Astrocyte (in vitro differentiated cells and primary cell): ENCODE measurements at regions not wholly inside any gene's neighbourhood (a gene's known extent, or its start where the extent isn't known, plus 50 kb on each side); places are given as distances from the start of the nearest gene placed in this dataset.
A peak's percentile ranks its signal among the peaks of the same experiment; 100 is the strongest.

ENCODE experiments used
- DNase-seq: peaks from one replicate; pipeline ENCODE4 v3.0.0-alpha.2; 2010; ENCODE audit warnings: low read depth
- FAIRE-seq: peaks from 2 replicates; lab custom pipeline; 2011; peaks lifted over from hg19 to GRCh38; lab: Jason Lieb, UNC
- H2AFZ ChIP-seq: 2 replicates; pipeline ENCODE4 v1.6.0; 2012; ENCODE audit warnings: low read depth, low read length, inconsistent platforms
- H3K27ac ChIP-seq: 2 replicates; pipeline ENCODE4 v1.5.1; 2011; ENCODE audit warnings: low read depth, low read length, inconsistent platforms
- H3K27me3 ChIP-seq: 2 replicates; pipeline ENCODE4 v1.6.0; 2011; ENCODE audit warnings: low read length, inconsistent platforms; ENCODE audit not compliant: insufficient read depth
- H3K36me3 ChIP-seq: 2 replicates; pipeline ENCODE4 v1.5.1; 2011; ENCODE audit warnings: low read length, inconsistent platforms; ENCODE audit not compliant: insufficient read depth
- H3K4me1 ChIP-seq: 2 replicates; pipeline ENCODE4 v1.5.1; 2011; ENCODE audit warnings: low read length, inconsistent platforms; ENCODE audit not compliant: insufficient read depth
- H3K4me2 ChIP-seq: 2 replicates; pipeline ENCODE4 v1.6.0; 2012; ENCODE audit warnings: low read length, inconsistent platforms
- H3K4me3 ChIP-seq: 2 replicates; pipeline ENCODE4 v1.5.1; 2011; ENCODE audit warnings: low read depth, mild to moderate bottlenecking, low read length, inconsistent platforms; ENCODE audit not compliant: insufficient read depth
- H3K79me2 ChIP-seq: 2 replicates; pipeline ENCODE4 v1.6.0; 2012; ENCODE audit warnings: mild to moderate bottlenecking, low read length, inconsistent platforms; ENCODE audit not compliant: insufficient read depth
- H3K9ac ChIP-seq: 2 replicates; pipeline ENCODE4 v1.6.0; 2012; ENCODE audit warnings: mild to moderate bottlenecking, low read length, inconsistent platforms
- H3K9me3 ChIP-seq: 2 replicates; pipeline ENCODE4 v1.5.1; 2012; ENCODE audit warnings: low read depth, mild to moderate bottlenecking, low read length, inconsistent platforms; ENCODE audit not compliant: insufficient read depth
- H4K20me1 ChIP-seq: 2 replicates; pipeline ENCODE4 v1.6.0; 2012; ENCODE audit warnings: low read length, inconsistent platforms; ENCODE audit not compliant: insufficient read depth
- H3K27ac Mint-ChIP-seq: one replicate; pipeline ENCODE4 v1.8.0; 2021; ENCODE audit warnings: mild to moderate bottlenecking, mixed read lengths; ENCODE audit not compliant: unreplicated experiment
- H3K27me3 Mint-ChIP-seq: one replicate; pipeline ENCODE4 v1.8.0; 2021; ENCODE audit warnings: low read depth, mixed read lengths; ENCODE audit not compliant: unreplicated experiment
- H3K36me3 Mint-ChIP-seq: one replicate; pipeline ENCODE4 v1.8.0; 2021; ENCODE audit warnings: low read depth, mixed read lengths; ENCODE audit not compliant: unreplicated experiment
- H3K4me1 Mint-ChIP-seq: one replicate; pipeline ENCODE4 v1.8.0; 2021; ENCODE audit warnings: low read depth, mixed read lengths; ENCODE audit not compliant: unreplicated experiment
- H3K4me3 Mint-ChIP-seq: one replicate; pipeline ENCODE4 v1.8.0; 2021; ENCODE audit warnings: mild to moderate bottlenecking, moderate library complexity, mixed read lengths; ENCODE audit not compliant: unreplicated experiment
- H3K9me3 Mint-ChIP-seq: one replicate; pipeline ENCODE4 v1.8.0; 2021; ENCODE audit warnings: mild to moderate bottlenecking, mixed read lengths; ENCODE audit not compliant: unreplicated experiment
- CTCF ChIP-seq: IDR thresholded peaks from 2 replicates; pipeline ENCODE4 v1.5.1; 2011; ENCODE audit warnings: low read depth, mild to moderate bottlenecking, inconsistent platforms, low read length, moderate library complexity; ENCODE audit not compliant: insufficient read depth
- EZH2 ChIP-seq: IDR thresholded peaks from 2 replicates; pipeline ENCODE4 v1.6.1; 2012; ENCODE audit warnings: mild to moderate bottlenecking, low read length, inconsistent platforms; ENCODE audit not compliant: insufficient read depth

DNA sequence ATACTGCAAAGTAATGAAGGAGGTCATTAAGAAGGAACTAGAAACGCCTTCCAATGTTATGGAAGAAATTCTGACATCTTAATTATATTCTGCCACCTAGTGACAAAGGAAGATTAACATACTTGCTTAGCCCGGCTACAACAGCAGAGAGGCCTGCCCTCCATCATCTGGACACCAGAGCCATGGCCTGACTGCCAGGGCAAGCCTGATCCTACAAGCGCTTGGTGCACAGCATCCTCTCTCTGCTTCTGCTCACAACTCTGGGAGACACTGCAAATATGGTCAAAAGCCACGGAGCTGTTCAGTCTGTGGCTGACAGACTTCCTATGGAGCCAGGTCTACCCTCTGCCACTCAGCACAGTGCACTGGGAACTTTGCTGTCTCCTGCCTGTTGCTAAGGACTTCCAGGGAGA, 87.3 kb upstream of the SLC44A1 start:
- H3K27ac Mint-ChIP-seq: peak overlapping the region; percentile 62
- DNase-seq: peak; percentile 56
- H3K4me2 ChIP-seq: no peak overlapping the region
- H3K4me1 Mint-ChIP-seq: peaks cover 18% of the 10 kb centered on the region
- no peak overlapping the region for H3K27ac ChIP-seq
- no peak overlapping the region for H3K9ac ChIP-seq
- no peaks in the 10 kb centered on the region for H3K36me3 ChIP-seq
- H3K9me3 ChIP-seq: no peaks in the 10 kb centered on the region
- H3K36me3 Mint-ChIP-seq: no peaks in the 10 kb centered on the region
- H3K4me1 ChIP-seq: peaks cover 7% of the 10 kb centered on the region
- no peaks in the 10 kb centered on the region for H3K27me3 Mint-ChIP-seq
- TF ChIP-seq EZH2: no peak
- TF ChIP-seq CTCF: peak; percentile 43
- H3K27me3 ChIP-seq: no peaks in the 10 kb centered on the region
- peak overlapping the region; percentile 70 for H2AFZ ChIP-seq
- no peaks in the 10 kb centered on the region for H4K20me1 ChIP-seq
- peak; percentile 74 for FAIRE-seq
- H3K4me3 ChIP-seq: no peak overlapping the region
- H3K79me2 ChIP-seq: no peaks in the 10 kb centered on the region
- no peak overlapping the region for H3K4me3 Mint-ChIP-seq
- no peaks in the 10 kb centered on the region for H3K9me3 Mint-ChIP-seq

GRCh38 chr9:105158020-105158419, 86.4 kb upstream of the SLC44A1 start:
- H4K20me1 ChIP-seq: no peaks in the 10 kb centered on the region
- no peak for DNase-seq

More at GRCh38 chr9:105158020-105158419, 86.4 kb upstream of the SLC44A1 start:
- H3K27ac ChIP-seq: no peak overlapping the region
- no peaks in the 10 kb centered on the region for H3K79me2 ChIP-seq
- no peak for TF ChIP-seq CTCF
- TF ChIP-seq EZH2: no peak
- Mint-ChIP-seq H3K4me3 (no peak overlapping the region), H3K27ac (no peak overlapping the region), H3K9me3 (no peaks in the 10 kb centered on the region), H3K4me1 (peaks cover 18% of the 10 kb centered on the region), H3K27me3 (no peaks in the 10 kb centered on the region), H3K36me3 (no peaks in the 10 kb centered on the region)
- no peaks in the 10 kb centered on the region for H3K9me3 ChIP-seq
- no peak for FAIRE-seq
- H3K4me1 ChIP-seq: peaks cover 7% of the 10 kb centered on the region
- H3K4me3 ChIP-seq: no peak overlapping the region
- H3K27me3 ChIP-seq: no peaks in the 10 kb centered on the region
- no peak overlapping the region for H2AFZ ChIP-seq
- H3K4me2 ChIP-seq: no peak overlapping the region
- no peak overlapping the region for H3K9ac ChIP-seq
- H3K36me3 ChIP-seq: no peaks in the 10 kb centered on the region
